ENCODE measurements at regions not wholly inside any gene's neighbourhood (a gene's known extent, or its start where the extent isn't known, plus 50 kb on each side); places are given as distances from the start of the nearest gene placed in this dataset.
A peak's percentile ranks its signal among the peaks of the same experiment; 100 is the strongest.

DNA sequence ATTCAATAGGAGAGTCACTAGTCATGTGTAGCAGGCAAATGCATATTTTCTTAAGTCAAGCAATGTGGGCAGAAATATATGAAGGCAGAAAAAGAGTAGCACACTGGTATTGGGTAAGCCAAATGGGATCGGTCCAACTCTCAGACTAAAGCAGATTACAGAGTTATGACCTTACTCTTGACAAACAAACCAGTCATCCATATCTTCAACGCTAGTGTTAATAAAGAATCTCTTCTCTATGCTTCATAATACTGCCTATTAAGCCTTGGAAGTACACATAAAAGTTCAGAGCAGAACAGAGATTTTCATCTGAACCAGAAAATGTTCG is 320.2 kb upstream of the JARID2 start:
- peak; percentile 73 for DNase-seq (ENCODE audit: low read depth)
- TF ChIP-seq, protein P1, sequence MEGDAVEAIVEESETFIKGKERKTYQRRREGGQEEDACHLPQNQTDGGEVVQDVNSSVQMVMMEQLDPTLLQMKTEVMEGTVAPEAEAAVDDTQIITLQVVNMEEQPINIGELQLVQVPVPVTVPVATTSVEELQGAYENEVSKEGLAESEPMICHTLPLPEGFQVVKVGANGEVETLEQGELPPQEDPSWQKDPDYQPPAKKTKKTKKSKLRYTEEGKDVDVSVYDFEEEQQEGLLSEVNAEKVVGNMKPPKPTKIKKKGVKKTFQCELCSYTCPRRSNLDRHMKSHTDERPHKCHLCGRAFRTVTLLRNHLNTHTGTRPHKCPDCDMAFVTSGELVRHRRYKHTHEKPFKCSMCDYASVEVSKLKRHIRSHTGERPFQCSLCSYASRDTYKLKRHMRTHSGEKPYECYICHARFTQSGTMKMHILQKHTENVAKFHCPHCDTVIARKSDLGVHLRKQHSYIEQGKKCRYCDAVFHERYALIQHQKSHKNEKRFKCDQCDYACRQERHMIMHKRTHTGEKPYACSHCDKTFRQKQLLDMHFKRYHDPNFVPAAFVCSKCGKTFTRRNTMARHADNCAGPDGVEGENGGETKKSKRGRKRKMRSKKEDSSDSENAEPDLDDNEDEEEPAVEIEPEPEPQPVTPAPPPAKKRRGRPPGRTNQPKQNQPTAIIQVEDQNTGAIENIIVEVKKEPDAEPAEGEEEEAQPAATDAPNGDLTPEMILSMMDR (conservative IDR thresholded peaks at IDR 0.05; ENCODE audit: control insufficient read depth, insufficient read depth, low read depth, low read length) = no peak
- no peak overlapping the region for H3K4me3 ChIP-seq (ENCODE audit: control insufficient read depth, low read depth, low read length)

DNA sequence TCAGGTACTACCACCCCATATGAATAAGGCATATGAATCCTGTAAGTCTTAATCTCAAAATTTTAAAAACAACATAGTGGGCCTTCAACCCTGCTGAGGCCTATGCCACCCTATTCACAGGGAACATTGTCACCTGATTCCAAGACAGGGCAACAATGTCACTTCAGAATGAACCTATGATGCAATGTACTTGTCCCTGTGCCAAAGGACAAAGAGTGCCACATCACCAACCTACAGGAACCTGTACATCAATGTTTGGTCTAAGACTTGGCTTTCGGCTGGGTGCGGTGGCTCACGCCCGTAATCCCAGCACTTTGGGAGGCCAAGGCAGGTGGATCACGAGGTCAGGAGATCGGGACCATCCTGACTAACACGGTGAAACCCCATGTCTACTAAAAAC is 318.5 kb upstream of the JARID2 start:
- H3K4me3 ChIP-seq (ENCODE audit: control insufficient read depth, low read depth, low read length) = no peak overlapping the region
- TF ChIP-seq, protein P1 (conservative IDR thresholded peaks at IDR 0.05; ENCODE audit: control insufficient read depth, insufficient read depth, low read depth, low read length) = no peak
- DNase-seq (ENCODE audit: low read depth) = no peak

DNA sequence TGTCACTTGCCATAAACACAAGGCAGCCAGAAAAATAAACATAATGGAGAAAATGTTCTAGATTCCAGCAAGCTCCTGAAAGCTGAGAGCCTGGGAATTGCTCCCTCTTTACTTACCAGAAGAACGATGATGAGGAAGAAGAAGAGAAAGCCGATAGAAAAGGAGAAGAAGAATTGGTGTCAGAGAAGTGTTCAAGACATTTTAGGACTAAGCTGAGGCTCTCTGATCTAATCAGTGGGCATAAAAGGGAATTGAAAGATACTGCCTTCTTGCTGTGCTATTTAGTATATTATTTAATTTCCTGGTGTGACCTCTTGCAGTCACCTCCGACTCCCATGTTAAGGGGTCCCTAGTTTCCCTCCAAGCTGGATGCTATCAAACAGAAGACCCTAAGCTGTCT is 316.6 kb upstream of the JARID2 start:
- H3K4me3 ChIP-seq (ENCODE audit: control insufficient read depth, low read depth, low read length) = no peak overlapping the region
- DNase-seq (ENCODE audit: low read depth) = no peak
- TF ChIP-seq, protein P1 (conservative IDR thresholded peaks at IDR 0.05; ENCODE audit: control insufficient read depth, insufficient read depth, low read depth, low read length) = no peak

DNA sequence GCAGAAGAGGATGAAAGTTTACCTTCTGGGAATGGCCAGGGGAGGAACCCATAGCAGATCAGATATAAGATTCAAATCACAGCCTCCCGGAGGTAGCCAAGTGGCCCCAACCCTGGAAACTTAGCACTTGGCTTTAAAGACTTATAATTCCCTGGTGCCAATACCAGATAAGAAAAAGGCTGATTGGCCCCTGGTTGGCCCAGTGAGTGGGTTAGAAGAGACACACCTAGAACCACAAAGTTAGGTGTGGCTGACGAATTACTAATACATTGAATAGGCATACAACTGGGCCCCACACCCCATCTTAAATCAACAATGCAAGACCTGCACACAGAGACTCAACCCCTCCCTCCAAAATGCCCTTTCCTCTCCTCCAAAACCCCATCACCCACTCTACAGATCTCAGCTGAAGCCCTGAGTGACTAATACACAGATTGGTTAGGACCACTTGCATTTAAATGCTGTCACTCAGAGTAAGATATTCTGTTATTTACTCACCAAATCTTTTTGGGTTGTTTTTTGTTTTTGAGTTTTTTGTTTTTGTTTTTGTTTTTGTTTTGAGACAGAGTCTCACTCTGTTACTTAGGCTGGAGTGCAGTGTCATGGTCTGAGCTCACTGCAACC is 315.4 kb upstream of the JARID2 start:
- TF ChIP-seq, protein P1 (conservative IDR thresholded peaks at IDR 0.05; ENCODE audit: control insufficient read depth, insufficient read depth, low read depth, low read length) = no peak
- no peak for DNase-seq (ENCODE audit: low read depth)
- H3K4me3 ChIP-seq (ENCODE audit: control insufficient read depth, low read depth, low read length) = no peak overlapping the region

DNA sequence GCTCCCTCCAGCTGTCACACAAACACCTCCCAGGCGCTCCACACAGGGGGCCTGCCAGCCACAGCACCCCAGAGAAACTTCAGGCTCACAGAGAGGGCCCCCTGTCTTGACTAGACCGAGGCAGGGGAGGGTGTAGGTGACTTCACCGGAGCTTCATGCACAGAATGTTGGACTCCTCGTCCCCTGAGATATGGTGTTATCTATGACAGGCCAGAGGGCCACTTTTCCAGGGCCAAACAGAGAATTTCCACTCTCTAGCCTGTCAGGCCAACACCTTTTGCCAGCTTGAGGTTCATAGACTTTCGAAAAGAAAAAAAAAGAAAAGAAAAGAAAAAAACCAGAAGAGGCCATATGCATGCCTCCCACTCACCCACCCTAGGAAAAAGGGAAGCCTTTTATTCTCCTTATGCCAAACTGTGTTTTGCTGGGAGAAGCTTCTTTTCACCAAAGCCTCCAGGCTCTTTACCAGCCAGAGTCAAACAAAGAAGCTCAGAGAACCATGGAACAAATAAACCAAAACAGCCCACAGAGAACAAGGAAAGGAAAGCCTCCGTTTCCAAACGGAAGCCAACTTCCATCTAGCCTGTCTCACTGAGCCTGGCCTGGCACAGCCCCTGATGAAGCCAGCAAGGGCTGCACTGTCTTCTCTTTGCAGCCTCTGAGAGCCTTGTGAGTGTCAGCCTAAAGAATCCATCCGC is 313.2 kb upstream of the JARID2 start:
- no peak overlapping the region for H3K4me3 ChIP-seq (ENCODE audit: control insufficient read depth, low read depth, low read length)

DNA sequence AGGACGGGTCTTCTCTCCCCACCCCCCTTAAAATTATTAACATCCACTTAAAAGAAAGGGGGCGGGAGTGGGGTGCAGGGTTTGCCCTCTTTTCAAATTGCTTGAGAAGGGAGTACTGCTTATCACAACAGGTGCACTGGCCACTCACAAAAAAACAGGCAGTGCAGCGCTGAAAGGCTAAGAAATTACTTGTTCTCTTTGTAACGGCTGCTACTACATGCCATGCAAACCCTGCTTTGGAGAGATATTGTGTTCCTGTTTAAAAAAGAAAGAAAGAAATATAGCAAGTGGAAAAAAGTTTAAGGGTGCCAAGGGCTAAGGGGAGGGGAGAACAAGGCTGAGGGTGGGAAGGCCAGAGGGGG is 312.7 kb upstream of the JARID2 start:
- TF ChIP-seq, protein P1 (conservative IDR thresholded peaks at IDR 0.05; ENCODE audit: control insufficient read depth, insufficient read depth, low read depth, low read length) = no peak
- DNase-seq (ENCODE audit: low read depth) = no peak
- H3K4me3 ChIP-seq (ENCODE audit: control insufficient read depth, low read depth, low read length) = no peak overlapping the region

More for the DNA sequence above, 313.2 kb upstream of the JARID2 start:
- TF ChIP-seq, protein P1 (conservative IDR thresholded peaks at IDR 0.05; ENCODE audit: control insufficient read depth, insufficient read depth, low read depth, low read length) = no peak
- no peak for DNase-seq (ENCODE audit: low read depth)

All from fibroblast of mammary gland (primary cell).